ENCODE measurements at regions not wholly inside any gene's neighbourhood (a gene's known extent, or its start where the extent isn't known, plus 50 kb on each side); places are given as distances from the start of the nearest gene placed in this dataset.

DNA sequence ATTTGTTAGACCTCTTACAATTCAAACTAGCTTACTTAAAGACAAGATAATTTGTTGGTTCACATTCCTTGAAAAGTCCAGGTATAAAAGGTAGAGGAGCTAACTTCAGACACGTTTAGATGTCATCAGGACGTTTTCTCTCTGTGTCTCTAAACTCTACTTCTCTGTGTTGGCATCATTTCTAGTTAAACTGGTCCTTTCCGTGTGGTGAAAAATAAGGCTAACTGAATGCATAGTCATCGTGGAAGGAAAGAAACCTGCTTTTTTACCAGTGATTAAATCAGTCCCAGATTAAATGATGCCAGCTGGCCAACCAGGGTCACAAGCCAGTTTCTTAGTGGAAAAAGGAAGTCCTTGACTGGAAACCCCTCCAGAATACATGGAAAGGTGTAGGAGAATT lies 168.4 kb upstream of the AHI1 start:
- TF ChIP-seq, protein P1, sequence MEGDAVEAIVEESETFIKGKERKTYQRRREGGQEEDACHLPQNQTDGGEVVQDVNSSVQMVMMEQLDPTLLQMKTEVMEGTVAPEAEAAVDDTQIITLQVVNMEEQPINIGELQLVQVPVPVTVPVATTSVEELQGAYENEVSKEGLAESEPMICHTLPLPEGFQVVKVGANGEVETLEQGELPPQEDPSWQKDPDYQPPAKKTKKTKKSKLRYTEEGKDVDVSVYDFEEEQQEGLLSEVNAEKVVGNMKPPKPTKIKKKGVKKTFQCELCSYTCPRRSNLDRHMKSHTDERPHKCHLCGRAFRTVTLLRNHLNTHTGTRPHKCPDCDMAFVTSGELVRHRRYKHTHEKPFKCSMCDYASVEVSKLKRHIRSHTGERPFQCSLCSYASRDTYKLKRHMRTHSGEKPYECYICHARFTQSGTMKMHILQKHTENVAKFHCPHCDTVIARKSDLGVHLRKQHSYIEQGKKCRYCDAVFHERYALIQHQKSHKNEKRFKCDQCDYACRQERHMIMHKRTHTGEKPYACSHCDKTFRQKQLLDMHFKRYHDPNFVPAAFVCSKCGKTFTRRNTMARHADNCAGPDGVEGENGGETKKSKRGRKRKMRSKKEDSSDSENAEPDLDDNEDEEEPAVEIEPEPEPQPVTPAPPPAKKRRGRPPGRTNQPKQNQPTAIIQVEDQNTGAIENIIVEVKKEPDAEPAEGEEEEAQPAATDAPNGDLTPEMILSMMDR (IDR thresholded peaks at IDR 0.05; ENCODE audit: borderline replicate concordance, extremely low read depth, low read length, poor library complexity, severe bottlenecking), result no peak
- TF ChIP-seq EZH2 (IDR thresholded peaks at IDR 0.05; ENCODE audit: borderline replicate concordance, low read depth, low read length, severe bottlenecking), result no peak
